ENCODE measurements at regions not wholly inside any gene's neighbourhood (a gene's known extent, or its start where the extent isn't known, plus 50 kb on each side); places are given as distances from the start of the nearest gene placed in this dataset.

DNA sequence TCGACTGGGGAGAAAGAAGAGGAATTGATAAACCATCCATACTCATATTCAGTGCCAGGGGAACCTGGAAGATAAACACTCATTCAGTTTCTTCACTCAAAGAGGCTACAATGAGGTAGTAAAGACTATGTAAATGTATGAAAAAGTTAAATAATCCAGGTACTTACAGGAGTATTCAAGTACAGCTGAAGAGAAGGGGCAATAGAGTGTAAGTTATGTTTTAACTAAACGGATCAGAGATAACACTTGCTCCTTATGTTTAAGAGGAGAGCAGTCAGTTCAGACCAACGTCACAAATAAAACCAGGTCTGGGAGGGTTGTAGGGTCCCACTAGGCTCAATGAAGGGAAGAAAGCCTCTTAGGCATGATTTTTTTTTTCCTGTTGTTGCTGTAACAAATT is 358.3 kb upstream of the SMIM21 start:
- no peak for DNase-seq

DNA sequence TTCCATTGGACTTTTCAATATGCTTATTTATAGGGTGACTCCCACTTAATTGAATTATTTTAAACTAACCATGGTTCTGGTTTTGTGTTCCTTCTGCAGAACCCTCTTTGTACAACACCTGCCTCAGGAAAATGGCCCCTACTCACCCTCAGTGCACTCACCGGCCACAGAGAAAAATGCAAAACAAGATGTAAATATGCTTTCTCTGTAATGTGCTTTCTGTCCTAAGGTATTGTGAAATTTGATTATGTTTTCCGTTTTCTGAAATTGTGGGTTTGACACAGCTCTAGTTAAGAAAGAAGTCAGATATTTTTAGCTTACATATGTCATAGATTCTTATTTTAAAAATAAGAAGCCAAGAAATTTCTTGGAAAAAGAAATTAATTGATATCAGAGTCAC is 357.7 kb upstream of the SMIM21 start:
- no peak for DNase-seq

DNA sequence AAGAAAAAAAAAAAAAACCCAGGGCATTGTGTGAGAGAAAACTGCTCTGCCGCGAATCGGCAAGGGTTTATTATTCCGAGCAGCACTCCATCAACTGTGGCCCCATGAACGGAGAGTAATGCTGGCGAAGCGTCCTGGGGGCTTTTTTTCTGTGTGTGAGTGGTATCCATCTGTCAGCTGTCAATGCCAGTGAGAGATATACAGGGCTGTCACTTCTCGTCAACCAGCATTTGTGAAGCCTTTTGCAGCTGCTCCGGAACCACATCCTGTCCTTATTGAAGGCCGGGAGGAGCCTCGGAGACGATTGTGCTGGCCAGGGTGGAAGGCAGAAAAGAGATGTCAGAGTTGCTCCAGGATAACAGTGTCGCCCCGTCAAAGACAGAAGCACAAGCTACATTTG is 356.9 kb upstream of the SMIM21 start:
- no peak for DNase-seq

DNA sequence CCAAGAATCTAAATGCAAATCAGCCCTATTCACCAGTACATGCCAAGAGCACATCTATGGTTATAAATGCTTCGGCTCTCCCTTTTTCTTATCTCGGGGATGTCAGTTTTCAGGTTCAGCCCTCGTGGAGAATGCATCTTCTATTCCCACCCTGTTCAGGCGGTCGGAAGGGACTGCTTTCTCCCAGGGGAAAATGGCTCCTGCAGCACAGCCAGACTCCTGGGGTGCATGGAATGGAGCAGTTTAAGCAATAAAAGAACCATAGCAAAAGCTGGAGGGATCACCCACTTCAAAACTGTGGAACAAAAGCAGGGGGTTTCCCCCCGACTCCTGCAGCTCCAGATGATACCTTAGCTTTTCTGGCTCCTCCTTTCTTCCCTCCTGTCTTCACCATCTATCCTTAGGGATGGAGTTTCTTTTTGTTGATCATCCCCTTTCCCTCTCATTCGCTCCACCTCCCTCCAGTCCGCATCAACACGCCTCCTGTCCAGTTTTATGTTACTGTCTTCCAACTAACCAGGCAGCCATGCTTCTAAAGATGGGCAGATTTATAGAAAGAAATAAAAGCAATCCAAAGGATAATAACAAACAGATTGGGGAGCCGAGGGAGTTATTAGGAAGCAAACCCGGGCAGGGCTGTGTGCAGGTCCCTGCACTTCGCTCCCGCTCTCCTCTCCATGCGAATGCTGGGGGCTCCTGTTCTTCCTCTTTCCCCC is 356.2 kb upstream of the SMIM21 start:
- no peak for DNase-seq

DNA sequence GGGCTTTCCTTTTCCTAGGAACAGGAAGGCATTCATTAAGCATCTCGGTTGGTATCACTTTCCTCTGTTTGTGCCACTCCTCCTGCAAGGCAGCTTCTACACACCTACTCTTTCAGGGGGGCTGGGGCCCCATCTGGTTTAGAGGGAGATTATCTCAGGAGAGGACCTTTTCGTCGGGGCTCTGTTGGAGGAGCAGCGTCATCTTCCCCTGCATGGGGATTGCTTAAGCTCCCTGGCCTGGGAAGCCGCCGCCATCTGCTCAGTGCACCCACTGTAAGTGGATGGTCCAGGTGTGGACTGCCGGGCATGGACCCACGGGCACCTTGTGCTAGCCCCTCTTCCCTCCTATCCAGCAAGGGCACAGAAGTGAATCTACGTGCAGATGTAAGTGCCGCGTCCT is 355.3 kb upstream of the SMIM21 start:
- no peak for DNase-seq

DNA sequence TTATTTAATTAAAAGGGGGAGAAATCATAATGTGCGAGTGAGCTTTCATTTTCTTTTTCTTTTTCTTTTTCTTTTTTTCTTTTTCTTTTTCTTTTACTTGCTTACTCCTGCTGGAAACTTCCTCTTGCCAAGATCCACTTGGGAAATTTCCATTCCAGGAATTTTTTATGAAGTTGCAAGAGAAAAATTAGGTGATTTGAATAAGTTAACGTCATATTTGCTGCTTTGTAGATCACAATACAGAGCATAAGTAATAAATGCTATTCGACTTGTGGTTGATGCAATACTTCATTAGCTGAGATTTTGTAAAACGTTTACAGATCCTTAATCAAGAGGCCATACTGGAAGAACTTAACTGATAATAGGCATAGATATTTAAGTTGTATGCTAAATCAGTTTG is 354.7 kb upstream of the SMIM21 start:
- no peak for DNase-seq

DNA sequence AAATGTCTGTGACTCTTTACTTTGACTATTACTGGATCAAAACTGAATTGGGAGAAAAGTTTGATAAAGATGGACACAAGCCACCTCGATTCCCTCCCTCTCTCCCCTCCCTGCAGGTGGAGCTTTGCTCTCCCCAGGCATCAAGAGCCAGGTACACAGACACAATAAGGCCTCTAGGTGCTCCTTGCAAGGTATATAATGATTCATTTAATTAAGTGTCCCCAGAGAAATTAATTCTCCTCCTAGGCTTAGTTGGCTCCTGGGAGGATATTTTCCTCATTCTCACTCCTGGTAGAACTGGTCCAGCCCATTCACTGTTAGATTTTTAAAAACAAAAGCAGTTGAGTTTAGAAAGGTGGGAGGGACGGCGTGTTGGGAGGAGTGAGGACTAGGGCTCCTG is 352.4 kb upstream of the SMIM21 start:
- DNase-seq: no peak

DNA sequence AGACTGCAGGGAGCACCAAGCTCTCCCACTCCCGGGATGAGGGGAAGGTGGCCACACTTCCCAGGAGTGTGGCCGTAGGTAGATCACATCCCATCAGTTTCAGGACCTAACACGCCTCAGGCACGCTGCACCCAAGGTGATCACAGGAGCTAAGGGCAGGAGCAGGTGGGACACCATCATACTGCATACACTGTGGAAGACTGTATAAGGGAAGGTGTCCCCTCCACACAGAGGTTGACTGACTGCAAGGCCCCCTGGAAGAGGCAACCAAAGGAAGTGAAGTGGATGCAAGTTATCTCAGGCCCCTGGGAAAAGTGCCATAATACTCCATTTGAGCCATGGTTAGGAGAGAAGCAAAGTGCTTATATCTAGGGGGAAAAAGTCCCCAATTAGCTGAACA is 351.9 kb upstream of the SMIM21 start:
- no peak for DNase-seq

DNA sequence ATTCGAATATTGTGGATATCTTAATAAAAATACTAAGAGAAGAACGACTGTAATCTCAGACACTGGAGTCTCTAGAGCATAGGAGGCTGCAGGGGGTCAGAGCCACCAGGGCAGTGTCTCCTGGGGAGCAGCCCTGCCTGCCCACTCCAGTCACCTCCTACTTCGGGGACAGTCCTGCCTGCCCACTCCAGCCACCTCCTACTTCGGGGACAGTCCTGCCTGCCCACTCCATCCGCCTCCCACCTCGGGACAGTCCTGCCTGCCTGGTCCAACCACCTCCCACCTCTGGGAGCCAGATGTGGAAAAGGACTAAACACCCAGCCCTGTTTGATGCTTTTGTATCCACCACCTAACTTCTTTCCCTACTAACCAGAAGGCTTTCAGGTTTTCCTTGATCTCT is 350.1 kb upstream of the SMIM21 start:
- no peak for DNase-seq

DNA sequence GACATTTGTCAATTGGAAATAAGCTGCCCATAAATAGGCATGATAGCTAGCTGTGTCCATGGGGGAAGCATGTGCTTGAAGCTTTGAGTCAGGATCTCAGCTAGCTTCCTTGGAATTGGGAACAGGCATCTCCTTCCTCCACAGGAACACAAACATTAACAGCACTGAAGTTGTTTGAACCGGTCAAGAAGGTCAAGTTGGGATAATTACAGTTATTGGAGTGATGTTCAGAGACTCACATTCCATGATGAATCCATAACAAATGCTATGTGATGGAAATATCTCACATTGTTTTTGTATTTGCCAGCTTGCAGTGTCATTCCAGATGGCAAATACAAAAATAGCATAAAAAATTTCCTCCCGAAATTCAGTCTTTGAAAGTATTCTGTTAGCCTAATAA is 347.6 kb upstream of the SMIM21 start:
- DNase-seq: no peak

DNA sequence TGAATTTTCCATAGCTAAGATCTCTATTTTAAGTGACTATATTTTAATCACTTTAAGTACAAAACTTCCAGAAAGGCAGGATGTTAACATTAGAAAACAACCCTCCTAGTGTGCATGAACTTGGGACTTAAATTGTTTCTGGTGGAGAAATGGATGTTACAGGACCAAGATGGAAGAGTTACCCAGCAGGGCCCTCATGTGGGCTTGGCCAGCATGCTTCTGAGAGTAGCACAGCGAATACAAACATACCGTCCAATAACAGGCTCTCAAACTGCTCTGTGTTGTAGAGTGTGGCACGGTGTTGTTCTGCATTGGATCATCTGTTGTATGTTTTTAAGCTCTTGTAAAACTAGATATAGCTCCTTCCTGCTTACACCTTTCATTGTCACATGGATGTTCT is 346.1 kb upstream of the SMIM21 start:
- DNase-seq: no peak

DNA sequence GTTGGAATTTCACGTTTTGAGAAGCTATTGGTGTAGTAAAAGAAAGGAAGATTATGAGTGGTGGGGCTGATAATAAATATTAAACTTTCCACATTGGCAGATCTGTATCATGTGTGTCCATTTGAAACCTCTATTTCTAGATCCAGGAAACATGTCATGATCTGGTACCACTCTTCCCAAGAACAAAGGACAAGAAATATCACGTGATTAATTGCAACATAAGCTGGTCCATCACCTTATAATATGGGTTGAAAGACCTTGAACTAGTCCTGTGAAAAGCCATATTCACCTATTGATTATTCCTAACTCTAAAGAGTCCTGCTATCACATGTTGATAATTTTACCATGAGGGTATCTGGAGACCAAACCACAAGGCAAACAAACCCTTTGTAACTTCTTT is 335.3 kb upstream of the SMIM21 start:
- DNase-seq: no peak

DNA sequence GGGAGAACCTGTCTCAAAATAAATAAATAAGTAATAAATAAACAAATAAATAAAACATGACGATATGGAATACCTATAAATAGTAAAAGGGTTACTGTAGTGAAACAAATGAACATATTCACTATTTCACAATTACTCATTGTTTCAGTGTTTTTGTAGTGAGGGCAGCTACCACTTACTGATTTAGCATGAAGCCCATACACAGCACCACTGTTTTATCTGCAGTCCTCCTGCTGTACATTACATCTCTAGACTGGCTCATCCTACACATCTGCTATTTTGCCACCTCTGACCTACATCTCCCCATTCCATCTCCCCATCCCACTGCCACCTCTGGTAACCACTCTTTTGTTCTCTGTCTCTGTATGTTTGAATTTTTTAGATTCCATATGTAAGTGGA is 332.7 kb upstream of the SMIM21 start:
- no peak for DNase-seq

DNA sequence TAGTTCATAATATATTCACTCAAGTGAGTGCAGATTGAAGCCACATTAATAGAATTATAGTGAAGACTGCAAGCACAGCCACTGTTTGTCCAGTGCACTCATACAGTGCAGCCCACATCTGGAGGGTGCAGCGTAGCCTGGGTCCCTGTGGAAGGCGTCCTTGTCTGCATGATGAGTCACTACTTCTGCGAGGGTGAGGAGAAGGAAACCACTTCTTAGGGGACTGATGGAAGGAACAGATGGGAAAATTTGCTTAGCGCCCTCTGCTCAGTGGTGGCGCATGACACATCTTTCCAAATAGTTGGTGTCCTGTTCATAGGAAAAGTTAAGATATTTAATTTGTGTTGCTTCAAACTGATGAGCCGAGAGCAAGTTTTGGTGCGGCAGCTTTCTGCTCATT is 330.4 kb upstream of the SMIM21 start:
- DNase-seq: no peak

DNA sequence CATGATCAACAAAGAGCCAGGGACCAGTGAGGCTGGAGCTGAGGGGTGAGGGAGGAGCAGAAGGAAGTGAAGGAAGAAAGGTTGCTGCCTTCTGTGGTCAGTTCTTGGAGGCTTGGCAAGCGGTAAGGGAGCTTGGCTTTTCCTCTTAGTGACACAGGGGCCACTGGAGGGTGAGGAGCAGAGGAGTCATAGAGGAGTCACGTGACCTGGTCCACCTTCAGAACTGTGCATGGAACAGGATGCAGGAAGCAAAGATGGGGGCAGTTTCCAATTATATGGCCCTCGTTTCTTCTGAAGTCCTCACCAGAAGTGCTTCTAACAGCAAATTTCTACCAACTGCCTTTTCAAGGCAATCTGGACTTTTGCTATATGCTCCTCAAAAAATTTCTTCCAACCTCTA is 326.9 kb upstream of the SMIM21 start:
- DNase-seq: no peak

DNA sequence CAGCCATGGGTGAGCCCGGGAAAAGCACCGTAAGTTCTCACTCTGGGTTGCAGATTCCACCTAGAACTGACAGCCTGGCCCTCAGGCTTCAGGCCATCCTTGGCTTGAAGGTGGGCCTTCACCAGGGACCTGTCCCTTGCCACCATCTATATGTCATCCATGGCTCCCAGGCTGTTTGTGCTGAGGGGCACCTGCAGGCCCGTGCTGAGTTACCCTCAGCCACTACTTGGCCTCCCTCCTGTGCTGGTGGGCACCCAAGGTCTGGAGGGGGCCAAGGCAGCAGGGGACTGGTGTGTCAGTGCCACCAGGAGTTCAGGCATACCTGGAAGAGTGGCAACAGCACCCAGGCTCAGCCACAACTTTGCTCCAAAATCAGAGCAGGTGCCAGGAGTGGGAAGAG is 326.2 kb upstream of the SMIM21 start:
- no peak for DNase-seq

DNA sequence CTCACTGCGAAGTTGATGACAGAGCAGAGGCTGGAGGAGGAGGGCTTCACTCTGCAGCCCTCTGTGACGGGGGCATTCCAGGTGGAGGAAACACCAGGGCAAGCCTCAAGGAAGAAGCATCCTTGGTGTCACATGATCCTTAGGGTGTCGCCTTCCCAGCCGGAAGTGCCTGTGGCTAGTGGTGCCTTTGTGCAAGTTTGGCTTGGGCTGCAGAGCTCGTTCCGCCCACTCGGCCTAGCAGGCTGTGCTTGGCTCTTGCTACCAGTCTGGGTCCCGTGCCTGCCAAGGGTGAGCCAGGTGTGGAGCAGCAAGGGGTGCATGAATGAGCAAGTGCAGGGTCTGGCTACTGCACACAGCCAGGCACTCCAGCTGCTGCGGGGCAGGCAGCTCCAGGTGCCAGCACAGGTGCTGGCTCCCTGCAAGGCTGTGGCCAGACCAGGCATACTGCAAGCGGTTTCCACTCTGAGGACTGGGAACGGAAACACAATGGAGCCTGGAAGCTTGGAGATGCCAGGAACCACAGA is 325.3 kb upstream of the SMIM21 start:
- no peak for DNase-seq

DNA sequence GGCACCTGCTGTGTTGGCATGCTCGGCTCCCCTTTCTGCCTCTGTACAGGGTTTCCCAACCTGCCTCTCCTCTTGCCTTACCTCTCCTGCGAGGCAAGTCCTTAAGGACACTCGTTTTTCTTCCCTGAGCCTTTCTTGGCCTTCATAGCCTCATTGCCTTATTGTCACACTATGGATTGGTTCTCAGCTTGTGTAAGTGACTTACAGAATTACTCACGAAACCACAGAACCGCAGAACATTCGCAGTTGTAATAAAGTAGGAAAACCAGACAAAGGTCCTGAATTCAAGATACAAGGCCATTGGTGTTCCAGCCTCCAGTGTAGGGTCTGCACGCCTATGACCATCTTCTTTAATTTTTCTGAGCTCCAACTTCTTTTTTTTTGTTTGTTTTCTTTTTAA is 317.6 kb upstream of the SMIM21 start:
- DNase-seq: no peak

DNA sequence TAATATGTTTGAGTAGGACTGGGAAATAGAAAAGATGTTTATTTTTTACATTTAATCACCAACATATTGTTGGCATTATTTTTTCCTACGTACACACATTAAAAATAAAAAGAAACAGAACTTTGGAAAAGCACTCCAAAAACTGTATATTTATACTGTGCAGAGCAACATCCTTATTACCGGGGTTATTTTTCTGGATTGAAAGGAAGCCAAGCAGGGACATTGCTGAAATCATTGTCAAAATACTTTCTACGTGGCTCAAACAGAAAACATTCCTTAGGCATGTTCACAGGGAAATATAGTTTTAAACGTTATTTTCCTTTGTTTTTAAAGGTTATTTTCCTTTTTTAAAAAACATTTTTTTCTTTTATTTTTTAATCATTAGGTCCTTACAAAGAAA is 315.0 kb upstream of the SMIM21 start:
- DNase-seq: no peak

DNA sequence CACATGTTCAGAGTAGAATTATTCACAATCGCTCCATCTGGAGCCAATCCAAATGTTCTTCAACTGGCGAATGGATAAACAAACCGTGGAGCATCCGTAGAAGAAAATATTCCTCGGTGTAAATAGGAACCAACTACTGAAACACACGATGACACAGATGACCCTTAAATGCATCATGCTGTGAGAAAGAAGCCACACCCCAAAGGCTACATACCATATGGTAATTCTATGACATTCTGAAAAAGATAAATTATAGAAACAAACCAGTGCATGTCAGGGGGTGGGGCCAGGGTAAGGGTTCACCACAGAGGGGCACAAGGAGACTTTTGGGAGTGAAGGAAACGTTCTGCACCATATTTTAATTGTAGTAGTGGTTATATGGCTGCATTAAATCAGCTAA is 312.2 kb upstream of the SMIM21 start:
- no peak for DNase-seq

DNA sequence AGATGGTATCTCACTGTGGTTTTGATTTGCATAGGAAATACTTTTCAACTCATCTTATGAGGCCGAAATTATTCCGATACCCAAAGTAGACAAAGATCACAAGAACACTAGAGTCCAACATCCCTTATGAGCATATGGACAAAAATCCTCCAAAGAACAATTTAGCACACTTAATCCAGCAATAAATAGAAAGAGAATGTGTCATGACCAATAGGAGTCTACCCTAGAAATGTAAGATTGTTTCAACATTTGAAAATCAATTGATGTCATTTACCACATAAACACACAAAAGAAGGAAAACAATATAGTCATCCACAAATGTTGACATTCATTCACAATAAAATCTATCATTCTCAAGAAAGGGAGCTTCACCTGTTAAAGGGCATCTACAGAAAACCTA is 307.8 kb upstream of the SMIM21 start:
- DNase-seq: no peak

DNA sequence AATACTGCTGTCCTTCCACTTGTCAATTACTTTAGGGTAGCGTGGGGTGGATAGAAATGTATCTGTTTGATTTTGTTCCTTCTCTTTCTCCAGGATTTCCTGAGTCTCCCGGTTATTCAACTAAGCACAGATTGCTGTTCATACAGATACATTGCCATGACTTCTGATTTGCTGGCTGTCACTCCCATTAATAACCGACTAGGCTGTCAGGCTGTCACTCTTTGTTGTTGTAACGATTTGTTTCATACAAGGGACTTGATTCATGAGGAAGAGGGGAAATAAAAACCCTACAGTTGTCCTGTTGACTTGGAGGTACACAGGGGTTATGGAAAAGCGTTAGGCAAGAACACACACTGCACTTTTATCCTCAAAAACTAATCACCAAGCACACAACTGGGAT is 302.7 kb upstream of the SMIM21 start:
- no peak for DNase-seq

DNA sequence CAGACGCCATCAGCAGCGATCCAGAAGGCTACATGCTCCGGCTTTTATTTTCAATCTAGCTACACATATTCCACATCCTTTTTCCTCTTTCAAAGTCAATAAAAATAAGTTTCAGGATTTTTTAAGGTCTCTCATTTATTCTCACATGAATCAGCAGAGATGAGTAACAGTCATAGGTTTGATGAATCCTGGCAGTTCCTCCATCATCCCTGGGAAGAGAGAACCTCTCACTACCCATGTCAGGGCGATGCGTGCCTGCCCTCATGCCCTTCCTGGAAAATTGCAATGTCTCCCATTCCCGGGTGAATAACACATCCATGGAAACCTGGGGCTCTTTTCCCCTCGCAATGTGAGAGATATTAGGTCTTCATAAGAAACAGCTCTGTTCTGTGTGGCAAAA is 301.1 kb upstream of the SMIM21 start:
- no peak for DNase-seq

DNA sequence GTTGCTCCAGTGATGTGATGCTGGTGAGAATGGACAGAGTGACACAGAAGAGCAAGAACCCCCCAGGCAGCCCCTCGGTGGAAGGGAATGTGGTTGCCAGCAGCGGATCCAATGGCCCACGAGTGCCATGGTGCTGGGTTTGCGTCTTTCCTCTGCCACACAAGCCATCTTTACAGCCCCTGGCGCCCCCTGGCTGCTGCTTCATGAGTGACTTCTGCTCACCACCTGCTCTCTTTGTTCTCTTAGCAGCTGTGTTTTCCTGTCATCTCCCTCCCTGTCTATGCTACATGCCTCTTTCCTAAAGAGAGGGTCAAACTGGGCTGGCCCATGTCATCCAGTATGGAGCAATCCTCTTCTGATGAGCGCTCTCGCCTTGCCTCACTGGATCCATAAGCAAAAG is 300.0 kb upstream of the SMIM21 start:
- peak; percentile 47 to 52 for DNase-seq

DNA sequence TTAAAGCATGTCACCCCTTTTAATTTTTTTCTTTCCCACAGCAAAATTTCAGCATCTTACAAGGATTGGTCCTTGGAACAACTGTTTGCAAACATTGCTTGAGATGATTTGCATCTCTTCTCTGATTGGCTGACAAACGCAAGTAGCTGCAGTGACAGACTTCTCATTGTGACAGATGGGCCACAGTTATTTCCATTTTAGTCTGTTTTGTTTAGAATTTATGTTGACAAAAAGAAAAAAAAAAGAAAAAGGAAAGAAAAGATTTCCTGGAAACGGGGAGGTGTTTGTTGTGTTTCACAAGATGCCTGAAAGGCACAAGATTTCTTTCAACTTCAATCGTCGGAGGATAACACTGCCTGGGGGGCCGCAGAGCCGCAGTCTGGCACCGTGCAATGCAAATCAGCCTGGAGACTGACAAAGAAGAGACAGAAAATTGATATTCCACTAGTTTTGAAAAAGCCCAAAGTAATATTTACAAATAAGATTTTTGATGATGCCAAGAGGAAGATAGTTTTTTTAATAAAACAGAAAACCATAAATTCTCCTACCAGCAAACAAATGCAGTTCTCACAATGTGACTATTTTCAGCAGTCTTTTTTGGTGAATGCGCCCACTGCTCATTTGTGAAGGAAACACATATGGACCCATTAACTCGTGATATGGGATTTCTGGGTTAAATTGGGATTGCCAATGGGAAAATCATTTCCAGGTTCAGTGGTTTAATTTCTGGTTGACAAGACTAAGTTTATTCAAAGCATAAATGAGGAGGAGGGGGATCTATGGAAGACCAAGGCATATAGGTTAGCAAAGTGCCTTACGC is 296.2 kb upstream of the SMIM21 start:
- DNase-seq: no peak
